ENCODE measurements at regions not wholly inside any gene's neighbourhood (a gene's known extent, or its start where the extent isn't known, plus 50 kb on each side); places are given as distances from the start of the nearest gene placed in this dataset.
"Not testable (repeated sequence)": the region's sequence is repeated elsewhere in the genome, so short reads cannot be mapped to it uniquely, and the experiment has no call there.

DNA sequence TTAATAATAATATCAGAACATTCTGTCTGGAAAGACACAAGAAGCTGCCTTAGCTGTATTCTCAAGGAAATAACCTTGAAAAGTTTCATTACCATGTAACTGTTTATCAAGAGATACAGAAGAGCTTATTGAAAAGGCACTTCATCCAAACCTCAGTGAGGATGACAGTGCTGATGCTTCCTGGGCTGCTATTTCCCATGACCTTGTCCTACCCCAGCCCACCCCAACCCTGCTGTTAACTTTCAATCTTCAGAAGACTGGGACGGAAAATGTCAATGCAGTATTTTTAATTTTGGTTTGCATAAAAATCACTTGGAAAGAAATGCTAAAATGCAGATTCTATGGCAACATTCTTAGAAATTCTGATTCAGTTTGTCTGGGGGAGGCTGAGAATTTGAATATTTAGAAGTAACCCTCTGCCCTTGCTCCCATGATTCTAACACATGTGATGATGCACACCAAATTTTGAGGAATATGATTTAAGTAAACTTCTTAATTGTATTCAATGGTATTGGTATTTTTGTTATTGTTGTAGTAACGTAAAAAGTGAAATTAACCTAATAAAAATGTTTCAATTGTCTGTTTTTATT, 101.0 kb upstream of the CHST9 start:
- TF ChIP-seq, protein P1, sequence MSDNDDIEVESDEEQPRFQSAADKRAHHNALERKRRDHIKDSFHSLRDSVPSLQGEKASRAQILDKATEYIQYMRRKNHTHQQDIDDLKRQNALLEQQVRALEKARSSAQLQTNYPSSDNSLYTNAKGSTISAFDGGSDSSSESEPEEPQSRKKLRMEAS (IDR thresholded peaks at IDR 0.05; ENCODE audit: insufficient read depth, insufficient read length): not testable (repeated sequence)
- TF ChIP-seq POLR2A (IDR thresholded peaks at IDR 0.05; ENCODE audit: low read depth, low read length); EZH2 (IDR thresholded peaks at IDR 0.05; ENCODE audit: borderline replicate concordance, low read depth, low read length, severe bottlenecking); POLR2AphosphoS5 (IDR thresholded peaks at IDR 0.05; ENCODE audit: insufficient read depth, low read depth, low read length); GATA2 (IDR thresholded peaks at IDR 0.05; ENCODE audit: insufficient read depth, insufficient read length, low read depth, low read length); JUN (IDR thresholded peaks at IDR 0.05; ENCODE audit: borderline replicate concordance, insufficient read depth, insufficient read length, low read depth): not testable (repeated sequence)
- TF ChIP-seq, protein P2, sequence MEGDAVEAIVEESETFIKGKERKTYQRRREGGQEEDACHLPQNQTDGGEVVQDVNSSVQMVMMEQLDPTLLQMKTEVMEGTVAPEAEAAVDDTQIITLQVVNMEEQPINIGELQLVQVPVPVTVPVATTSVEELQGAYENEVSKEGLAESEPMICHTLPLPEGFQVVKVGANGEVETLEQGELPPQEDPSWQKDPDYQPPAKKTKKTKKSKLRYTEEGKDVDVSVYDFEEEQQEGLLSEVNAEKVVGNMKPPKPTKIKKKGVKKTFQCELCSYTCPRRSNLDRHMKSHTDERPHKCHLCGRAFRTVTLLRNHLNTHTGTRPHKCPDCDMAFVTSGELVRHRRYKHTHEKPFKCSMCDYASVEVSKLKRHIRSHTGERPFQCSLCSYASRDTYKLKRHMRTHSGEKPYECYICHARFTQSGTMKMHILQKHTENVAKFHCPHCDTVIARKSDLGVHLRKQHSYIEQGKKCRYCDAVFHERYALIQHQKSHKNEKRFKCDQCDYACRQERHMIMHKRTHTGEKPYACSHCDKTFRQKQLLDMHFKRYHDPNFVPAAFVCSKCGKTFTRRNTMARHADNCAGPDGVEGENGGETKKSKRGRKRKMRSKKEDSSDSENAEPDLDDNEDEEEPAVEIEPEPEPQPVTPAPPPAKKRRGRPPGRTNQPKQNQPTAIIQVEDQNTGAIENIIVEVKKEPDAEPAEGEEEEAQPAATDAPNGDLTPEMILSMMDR (IDR thresholded peaks at IDR 0.05; ENCODE audit: extremely low read depth in 1 of 2, insufficient read depth in 1 of 2, low read depth in 1 of 2, low read length in 2 of 2): not testable (repeated sequence)
